Dermis blood vessel endothelial cell (primary cell): ENCODE measurements at regions not wholly inside any gene's neighbourhood (a gene's known extent, or its start where the extent isn't known, plus 50 kb on each side); places are given as distances from the start of the nearest gene placed in this dataset.
"Not testable (repeated sequence)": the region's sequence is repeated elsewhere in the genome, so short reads cannot be mapped to it uniquely, and the experiment has no call there.

Experiments
- DNase-seq: peaks from one replicate; pipeline ENCODE4 v3.0.0; 2010

- DNase-seq, result peak; percentile 81
Measured at GRCh38 chr2:133886735-133887675, 318.7 kb upstream of the NCKAP5 start.

DNA sequence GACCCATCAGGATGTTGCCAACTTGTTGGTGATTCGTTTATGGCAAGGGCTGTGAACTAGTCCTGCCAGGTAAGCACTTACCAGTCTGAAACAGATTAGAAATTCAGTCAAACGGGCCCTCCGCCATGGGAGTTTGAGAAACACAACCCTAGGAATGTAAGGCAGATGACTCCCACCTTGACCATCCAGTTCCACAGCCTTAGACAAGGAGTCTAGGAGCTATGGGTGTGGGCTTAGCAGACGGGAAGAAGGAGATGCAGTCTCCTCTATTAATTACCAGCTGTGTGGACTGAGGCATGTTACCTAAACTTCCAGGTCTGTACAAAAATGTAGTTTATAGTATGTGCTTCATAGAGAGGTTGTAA, 319.4 kb upstream of the NCKAP5 start:
- no peak for DNase-seq

GRCh38 chr2:133888107-133888506, 319.8 kb upstream of the NCKAP5 start:
- no peak for DNase-seq

- no peak for DNase-seq
Measured at GRCh38 chr2:133888621-133889219, 320.5 kb upstream of the NCKAP5 start.

DNA sequence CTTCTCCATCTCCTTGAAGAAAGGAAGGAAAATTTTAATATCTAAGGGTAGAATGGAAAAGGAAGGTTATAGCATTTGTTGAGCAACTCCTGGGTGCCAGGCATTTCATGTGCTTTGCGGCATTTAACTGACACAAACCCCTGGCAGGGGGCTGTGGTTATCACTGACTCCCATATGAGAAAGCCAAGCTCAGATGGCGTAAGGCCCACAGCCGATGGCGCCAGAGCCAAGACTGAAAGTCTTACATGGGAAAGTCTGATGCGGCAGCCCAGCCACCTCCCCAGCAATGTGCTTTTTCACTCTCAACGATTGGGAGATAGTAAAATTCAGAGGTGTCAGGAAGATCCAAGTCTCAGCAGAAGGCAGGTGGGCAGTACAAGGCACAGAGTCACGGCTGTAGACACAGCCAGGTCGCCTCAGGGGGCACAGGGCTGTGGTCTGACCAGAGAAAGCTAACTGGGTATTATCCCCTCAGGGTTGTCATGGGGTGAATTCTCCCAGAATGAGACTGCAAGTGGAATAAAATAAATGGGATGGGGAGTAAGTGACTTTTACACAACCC, 324.2 kb upstream of the NCKAP5 start:
- no peak for DNase-seq

GRCh38 chr2:133894429-133894828, 326.2 kb upstream of the NCKAP5 start:
- DNase-seq, result no peak

GRCh38 chr2:133897838-133898237, 329.6 kb upstream of the NCKAP5 start:
- not testable (repeated sequence) for DNase-seq

DNA sequence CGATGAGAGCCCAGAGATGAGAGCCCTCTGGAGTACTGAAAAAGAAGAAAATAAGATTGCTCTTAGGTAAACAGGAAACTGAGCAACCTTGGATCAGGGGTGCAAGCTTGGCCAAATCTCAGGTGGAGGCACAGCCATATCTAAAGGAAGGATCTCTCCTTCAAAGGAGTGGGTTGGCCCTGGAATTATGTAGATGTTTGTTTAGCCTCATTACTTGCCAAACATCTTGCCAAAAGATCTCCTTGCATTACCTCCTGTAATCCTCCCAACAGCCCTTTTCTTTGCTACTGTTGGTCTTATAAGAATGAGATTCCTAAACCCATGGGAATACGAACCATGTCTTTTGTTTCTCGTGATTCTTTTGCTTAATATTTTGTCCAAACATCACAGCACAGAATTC, 332.6 kb upstream of the NCKAP5 start:
- no peak for DNase-seq

DNA sequence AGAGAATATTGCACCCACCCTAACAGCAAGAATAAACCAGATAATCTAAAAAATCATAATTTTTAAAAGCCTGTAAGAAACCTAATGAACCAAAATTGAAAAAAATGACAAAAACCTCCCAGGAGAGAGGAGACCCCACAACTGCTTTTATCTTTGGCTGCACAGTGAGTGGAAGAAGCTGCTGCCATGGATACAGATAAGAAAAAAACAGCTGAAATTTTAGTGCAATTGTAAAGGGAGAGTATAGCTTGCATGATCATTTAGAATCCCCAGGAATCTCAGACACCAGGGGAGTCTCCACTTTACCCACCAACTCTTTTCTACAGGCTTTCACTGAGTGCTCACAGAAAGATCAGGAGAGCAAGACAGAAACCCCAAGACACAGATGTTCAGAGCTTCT, 338.1 kb upstream of the NCKAP5 start:
- no peak for DNase-seq

DNA sequence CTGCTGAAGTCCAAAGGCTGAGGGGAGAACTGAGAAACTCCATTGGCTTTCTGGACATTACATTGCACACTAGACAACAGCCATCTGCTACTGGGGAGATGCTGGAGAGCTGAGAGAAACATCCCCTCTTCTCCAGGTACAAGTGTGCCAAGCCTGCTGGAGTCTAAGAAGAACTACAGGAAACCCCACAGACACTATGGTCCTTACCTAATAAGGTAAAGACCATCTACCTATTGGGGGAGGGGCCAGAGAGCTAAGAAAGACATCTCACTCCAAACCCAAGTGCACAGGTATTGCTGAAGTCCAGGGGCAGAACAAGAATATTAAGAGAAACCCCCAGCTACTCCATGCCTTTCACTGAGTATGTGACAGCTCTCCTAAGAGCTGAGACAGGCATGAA, 338.7 kb upstream of the NCKAP5 start:
- no peak for DNase-seq

DNA sequence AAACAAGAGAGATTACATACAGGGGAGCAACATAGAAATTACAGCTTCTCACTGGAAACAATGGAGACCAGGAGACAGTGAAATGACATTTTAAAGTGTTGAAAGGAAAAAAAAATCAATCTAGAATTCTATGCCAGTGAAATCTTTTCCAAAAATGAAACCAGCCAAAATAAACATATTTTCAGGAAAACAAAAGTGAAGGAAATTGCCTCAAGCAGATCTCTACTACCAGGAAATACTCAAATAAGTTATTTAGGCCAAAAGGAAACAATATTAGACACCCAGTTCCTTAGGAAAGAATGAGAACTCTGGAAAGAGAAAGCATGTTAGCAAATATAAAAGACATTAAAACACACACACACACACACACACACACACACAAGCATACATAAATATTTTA, 339.9 kb upstream of the NCKAP5 start:
- DNase-seq, result peak; percentile 62

DNA sequence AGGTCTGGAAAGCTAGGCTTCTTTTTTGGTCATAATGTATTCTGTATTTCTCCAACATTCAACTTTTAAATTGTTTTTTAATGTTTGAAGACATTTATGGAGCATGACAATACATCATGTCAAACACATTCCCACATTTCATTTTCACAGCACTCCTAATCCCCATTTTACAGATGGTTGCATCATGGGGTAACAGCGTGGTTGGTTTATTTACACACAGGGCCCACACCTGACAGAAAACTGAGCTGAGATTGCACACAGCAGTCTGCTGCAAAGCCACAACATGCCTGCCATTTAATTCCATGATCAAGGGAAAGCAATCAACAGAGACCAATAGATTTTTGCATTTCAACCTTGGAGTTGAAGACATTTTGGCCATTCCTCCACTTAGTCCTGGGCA, 335.7 kb upstream of the MGAT5 start:
- DNase-seq, result no peak

GRCh38 chr2:133919285-133919684, 334.6 kb upstream of the MGAT5 start:
- no peak for DNase-seq

GRCh38 chr2:133927894-133928293, 326.0 kb upstream of the MGAT5 start:
- no peak for DNase-seq

DNA sequence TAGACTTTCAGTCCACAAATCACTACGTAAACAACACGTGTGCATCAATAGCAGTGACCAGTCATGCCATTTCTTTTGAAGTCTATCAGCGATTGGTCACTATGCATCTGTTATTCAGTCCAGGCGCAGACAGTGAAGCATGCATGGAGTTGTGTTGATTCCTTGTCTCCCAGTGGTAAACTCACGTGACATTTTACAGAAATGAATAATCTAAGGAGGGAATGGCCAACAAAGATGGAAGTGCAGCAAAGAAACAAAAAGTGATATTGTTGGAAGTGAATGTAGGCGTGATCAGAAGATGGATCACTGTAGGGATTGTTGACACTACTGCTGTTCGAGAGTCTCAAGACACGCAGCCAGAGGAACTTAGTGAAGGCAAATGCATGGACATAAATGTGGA, 317.8 kb upstream of the MGAT5 start:
- no peak for DNase-seq

DNA sequence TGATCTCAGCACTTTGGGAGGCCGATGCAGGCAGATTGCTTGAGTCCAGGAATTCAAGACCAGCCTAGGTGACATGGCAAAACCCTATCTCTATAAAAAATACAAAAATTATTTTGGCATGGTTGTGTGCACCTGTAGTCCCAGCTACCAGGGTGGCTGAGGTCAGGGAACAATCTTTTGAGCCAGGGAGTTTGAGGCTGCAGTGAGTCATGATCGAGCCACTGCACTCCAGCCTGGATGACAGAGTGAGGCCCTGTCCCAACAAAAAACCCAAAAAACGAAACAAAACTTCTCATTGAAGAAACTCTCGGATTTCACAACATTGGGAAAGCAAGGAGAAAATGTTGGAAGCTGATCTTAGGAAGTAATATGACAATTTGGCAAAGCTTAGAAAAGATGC, 317.3 kb upstream of the MGAT5 start:
- DNase-seq, result no peak

- no peak for DNase-seq
Measured at GRCh38 chr2:133937669-133938068, 316.2 kb upstream of the MGAT5 start.

DNA sequence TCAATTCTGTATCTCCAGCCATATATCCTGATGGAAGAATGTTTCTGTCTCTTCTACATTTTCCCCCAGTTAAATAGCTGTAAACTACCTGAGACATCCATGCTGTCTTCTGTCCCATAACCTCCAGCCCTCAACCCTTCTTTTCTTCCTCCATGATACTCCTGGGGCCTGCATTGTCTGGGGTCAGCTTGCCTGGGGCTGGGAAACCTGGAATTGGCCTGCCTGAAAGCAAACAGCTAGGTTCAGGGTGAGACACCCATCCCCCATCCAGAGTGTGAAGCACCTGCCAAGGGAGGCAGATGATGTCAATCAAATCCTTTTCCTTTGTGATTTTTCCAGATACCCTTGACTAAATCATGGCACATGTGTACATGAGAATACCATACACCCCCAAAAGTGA, 313.7 kb upstream of the MGAT5 start:
- DNase-seq, result no peak

DNA sequence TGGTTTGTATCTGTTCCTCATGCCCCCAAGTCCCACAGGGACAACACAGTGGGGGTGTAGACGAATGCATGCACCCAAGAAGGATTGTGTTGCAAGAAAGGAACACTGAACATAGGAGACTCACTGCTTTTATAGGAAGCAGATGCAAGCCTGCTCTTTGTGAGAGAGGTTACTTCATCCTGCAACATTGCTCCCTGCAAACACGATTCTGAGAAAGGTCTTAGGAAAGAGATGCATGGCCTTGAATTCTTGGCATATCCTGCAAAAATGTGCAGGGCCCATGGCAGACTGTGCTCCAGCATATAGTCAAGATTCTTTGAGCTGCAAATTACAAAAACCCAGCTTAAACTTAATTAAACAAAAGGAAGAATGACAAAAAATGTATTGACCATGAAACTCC, 312.2 kb upstream of the MGAT5 start:
- no peak for DNase-seq

GRCh38 chr2:133942398-133942797, 311.5 kb upstream of the MGAT5 start:
- no peak for DNase-seq

GRCh38 chr2:133943108-133943507, 310.8 kb upstream of the MGAT5 start:
- no peak for DNase-seq

GRCh38 chr2:133945089-133945488, 308.8 kb upstream of the MGAT5 start:
- no peak for DNase-seq

GRCh38 chr2:133947057-133947456, 306.8 kb upstream of the MGAT5 start:
- DNase-seq, result no peak
